GM13976 (cell line): ENCODE measurements at regions not wholly inside any gene's neighbourhood (a gene's known extent, or its start where the extent isn't known, plus 50 kb on each side); places are given as distances from the start of the nearest gene placed in this dataset.

Experiments
- DNase-seq: peaks from one replicate; pipeline ENCODE4 v3.0.0; 2012; ENCODE audit warnings: low spot score
- CTCF ChIP-seq: IDR thresholded peaks from 2 replicates; pipeline ENCODE4 v1.5.1; 2012; ENCODE audit warnings: borderline replicate concordance, mild to moderate bottlenecking; ENCODE audit not compliant: insufficient read depth; ENCODE audit errors: extremely low read depth, missing control alignments, control extremely low read depth
- in situ Hi-C: fragments of 300-500 bp; cut with MboI; formaldehyde crosslinking; loops from one replicate; pipeline ENCODE4 v1.12.0; 2022; ENCODE audit warnings: low sequenced_read_pairs, mixed read lengths, inconsistent platforms; ENCODE audit not compliant: unreplicated experiment

GRCh38 chr12:115380546-115381120 lies 696.7 kb upstream of the TBX3 start:
- DNase-seq, result no peak
- no peak for TF ChIP-seq CTCF
- in situ Hi-C loops, result no loop called here

- TF ChIP-seq CTCF, result no peak
- DNase-seq, result no peak
- in situ Hi-C loops, result no loop called here
Observed at GRCh38 chr12:115378291-115378690, 694.3 kb upstream of the TBX3 start.

GRCh38 chr12:115377779-115378178 lies 693.8 kb upstream of the TBX3 start:
- in situ Hi-C loops, result no loop called here
- no peak for DNase-seq
- TF ChIP-seq CTCF, result no peak

GRCh38 chr12:115377230-115377629 lies 693.3 kb upstream of the TBX3 start:
- DNase-seq, result no peak
- no peak for TF ChIP-seq CTCF
- in situ Hi-C loops, result no loop called here

- DNase-seq, result peak; percentile 62
- TF ChIP-seq CTCF, result no peak
- in situ Hi-C loops, result no loop called here
Observed at GRCh38 chr12:115375186-115375991, 691.4 kb upstream of the TBX3 start.

- in situ Hi-C loops, result no loop called here
- no peak for TF ChIP-seq CTCF
- DNase-seq, result peak; percentile 8
Observed at GRCh38 chr12:115374480-115375185, 690.7 kb upstream of the TBX3 start.
